GM12892 (cell line): ENCODE measurements at regions not wholly inside any gene's neighbourhood (a gene's known extent, or its start where the extent isn't known, plus 50 kb on each side); places are given as distances from the start of the nearest gene placed in this dataset.

Experiments
- POLR2AphosphoS5 ChIP-seq: IDR thresholded peaks from 2 replicates; pipeline ENCODE4 v1.6.1; 2011; ENCODE audit warnings: low read depth, low read length, control low read depth
- TAF1 ChIP-seq: IDR thresholded peaks from 2 replicates; pipeline ENCODE4 v1.6.1; 2011; ENCODE audit warnings: low read depth, mild to moderate bottlenecking, control low read depth, low read length, borderline replicate concordance

- TF ChIP-seq TAF1 (no peak), POLR2AphosphoS5 (no peak)
These were observed 95.7 kb downstream of the SPRY2 start for GRCh38 chr13:80245162-80245733.
